Chondrocyte (in vitro differentiated cells): ENCODE measurements at regions not wholly inside any gene's neighbourhood (a gene's known extent, or its start where the extent isn't known, plus 50 kb on each side); places are given as distances from the start of the nearest gene placed in this dataset.

Experiments
- DNase-seq: peaks from one replicate; pipeline ENCODE4 v3.0.0; 2021; ENCODE audit warnings: mixed read lengths, low spot score
- H3K27ac Mint-ChIP-seq: one replicate; pipeline ENCODE4 v1.8.0; 2021; ENCODE audit warnings: mild to moderate bottlenecking, moderate library complexity, mixed read lengths; ENCODE audit not compliant: unreplicated experiment
- H3K27me3 Mint-ChIP-seq: 2 replicates; pipeline ENCODE4 v1.8.0; 2021; ENCODE audit warnings: low read depth, mixed read lengths
- H3K36me3 Mint-ChIP-seq: 2 replicates; pipeline ENCODE4 v1.8.0; 2021; ENCODE audit warnings: low read depth, mixed read lengths
- H3K4me1 Mint-ChIP-seq: 2 replicates; pipeline ENCODE4 v1.8.0; 2021; ENCODE audit warnings: low read depth, mild to moderate bottlenecking, mixed read lengths
- H3K4me3 Mint-ChIP-seq: one replicate; pipeline ENCODE4 v1.8.0; 2021; ENCODE audit warnings: mild to moderate bottlenecking, moderate library complexity, mixed read lengths; ENCODE audit not compliant: unreplicated experiment
- H3K9me3 Mint-ChIP-seq: 2 replicates; pipeline ENCODE4 v1.8.0; 2021; ENCODE audit warnings: low read depth, mixed read lengths
- CTCF ChIP-seq: fragments of 200-600 bp; sonication (generic); IDR thresholded peaks from 2 replicates; pipeline ENCODE4 v1.5.0; 2021; ENCODE audit warnings: antibody characterized with exemption, mild to moderate bottlenecking, moderate library complexity

- Mint-ChIP-seq H3K27me3 (no peaks in the 10 kb centered on the region), H3K4me3 (no peak overlapping the region), H3K27ac (no peak overlapping the region), H3K9me3 (peaks cover 20% of the 10 kb centered on the region), H3K36me3 (no peaks in the 10 kb centered on the region), H3K4me1 (no peaks in the 10 kb centered on the region)
- DNase-seq = no peak
- TF ChIP-seq CTCF = no peak
Measured at GRCh38 chr13:88436974-88437373, 765.8 kb downstream of the SLITRK5 start.

GRCh38 chr13:88450515-88450914 lies 779.3 kb downstream of the SLITRK5 start:
- H3K36me3 Mint-ChIP-seq = no peaks in the 10 kb centered on the region
- H3K27ac Mint-ChIP-seq = no peak overlapping the region
- TF ChIP-seq CTCF = no peak
- H3K4me1 Mint-ChIP-seq = no peaks in the 10 kb centered on the region
- DNase-seq = no peak
- H3K9me3 Mint-ChIP-seq = peaks cover 4% of the 10 kb centered on the region
- H3K27me3 Mint-ChIP-seq = no peaks in the 10 kb centered on the region
- no peak overlapping the region for H3K4me3 Mint-ChIP-seq

DNA sequence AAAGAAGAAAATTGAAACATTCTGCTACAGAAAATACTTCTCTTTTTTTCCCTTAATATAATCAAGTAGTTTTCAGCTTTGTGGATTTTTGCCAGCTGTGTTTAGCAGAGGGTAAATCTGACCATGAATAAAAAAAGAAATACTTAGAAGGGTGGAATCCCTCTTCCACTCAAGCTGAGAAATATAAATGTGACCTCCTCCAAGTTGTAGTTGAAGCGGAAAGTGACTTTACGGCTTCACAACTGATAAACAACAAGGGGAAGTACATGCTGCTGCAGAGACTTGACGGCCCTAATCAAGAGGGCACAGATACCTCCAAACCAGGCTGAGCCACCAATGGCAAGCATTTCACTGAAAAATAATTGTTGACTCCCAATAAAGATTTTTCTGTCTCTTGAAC lies 785.0 kb downstream of the SLITRK5 start:
- TF ChIP-seq CTCF = no peak
- no peak for DNase-seq

DNA sequence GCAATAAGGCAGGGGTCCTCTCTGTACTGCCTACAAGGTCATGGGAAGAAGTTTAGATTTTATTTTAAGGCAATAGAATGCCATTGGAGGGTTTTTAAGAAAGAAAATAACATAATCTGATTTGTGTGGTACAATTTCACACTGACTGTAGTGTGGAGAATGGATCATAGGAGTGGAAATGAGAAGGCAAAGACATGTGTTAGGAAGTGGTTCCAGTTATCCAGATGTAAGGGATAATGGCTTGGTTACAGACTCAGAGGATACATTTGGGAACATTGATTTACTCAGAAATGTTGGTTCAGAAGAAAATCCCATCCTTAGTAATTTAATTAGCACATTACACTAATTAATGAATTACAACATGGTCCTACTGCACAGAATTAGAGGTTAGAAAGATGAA lies 788.2 kb downstream of the SLITRK5 start:
- no peaks in the 10 kb centered on the region for H3K9me3 Mint-ChIP-seq
- no peak for DNase-seq
- H3K36me3 Mint-ChIP-seq = no peaks in the 10 kb centered on the region
- no peaks in the 10 kb centered on the region for H3K27me3 Mint-ChIP-seq
- no peak overlapping the region for H3K4me3 Mint-ChIP-seq
- no peak overlapping the region for H3K27ac Mint-ChIP-seq
- no peaks in the 10 kb centered on the region for H3K4me1 Mint-ChIP-seq
- TF ChIP-seq CTCF = no peak

More for the DNA sequence above, 785.0 kb downstream of the SLITRK5 start:
- no peaks in the 10 kb centered on the region for H3K4me1 Mint-ChIP-seq
- H3K27me3 Mint-ChIP-seq = no peaks in the 10 kb centered on the region
- no peak overlapping the region for H3K27ac Mint-ChIP-seq
- H3K4me3 Mint-ChIP-seq = no peak overlapping the region
- H3K9me3 Mint-ChIP-seq = no peaks in the 10 kb centered on the region
- no peaks in the 10 kb centered on the region for H3K36me3 Mint-ChIP-seq

DNA sequence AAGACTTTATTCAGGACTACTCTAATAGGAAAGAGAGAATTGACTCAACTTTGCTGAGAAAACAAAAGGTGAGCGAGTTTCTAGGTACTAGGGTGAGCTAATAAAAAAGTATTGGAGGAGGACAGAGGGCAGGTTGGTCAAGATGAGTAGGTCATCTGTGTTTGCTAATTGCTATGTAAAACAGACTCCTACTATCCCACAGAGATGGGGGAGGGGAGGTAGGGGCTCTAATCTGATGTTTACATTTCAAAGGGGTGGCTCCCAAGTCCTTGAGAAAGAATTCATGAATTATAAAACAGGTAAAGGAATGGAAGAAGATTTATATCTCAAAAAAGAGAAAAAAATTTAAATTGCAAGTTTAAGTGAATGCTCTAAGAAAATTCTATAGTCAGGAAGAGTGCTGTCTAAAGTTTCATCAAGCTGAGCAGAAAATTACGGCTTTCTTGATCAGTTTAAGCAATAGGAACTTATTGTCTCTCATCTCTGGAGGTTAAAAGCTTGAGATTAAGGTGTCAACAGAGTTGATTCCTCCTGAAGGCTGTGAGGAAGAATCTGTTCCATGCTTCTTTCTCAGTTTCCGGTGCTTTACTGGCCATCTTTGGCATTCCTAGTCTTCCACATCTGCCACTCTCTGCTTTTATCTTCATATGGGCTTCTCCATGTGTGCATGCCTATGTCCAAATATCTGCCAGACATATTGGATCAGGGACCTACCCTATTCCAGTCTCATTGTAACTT lies 790.3 kb downstream of the SLITRK5 start:
- H3K4me3 Mint-ChIP-seq = no peak overlapping the region
- no peaks in the 10 kb centered on the region for H3K36me3 Mint-ChIP-seq
- DNase-seq = no peak
- H3K27ac Mint-ChIP-seq = no peak overlapping the region
- no peak for TF ChIP-seq CTCF
- no peaks in the 10 kb centered on the region for H3K27me3 Mint-ChIP-seq
- no peaks in the 10 kb centered on the region for H3K9me3 Mint-ChIP-seq
- H3K4me1 Mint-ChIP-seq = no peaks in the 10 kb centered on the region
